Ishikawa (cell line): ENCODE measurements at regions not wholly inside any gene's neighbourhood (a gene's known extent, or its start where the extent isn't known, plus 50 kb on each side); places are given as distances from the start of the nearest gene placed in this dataset.

Experiments used
- CEBPB ChIP-seq: IDR thresholded peaks from 2 replicates; pipeline ENCODE4 v1.6.1; 2012
- CREB1 ChIP-seq: IDR thresholded peaks from 2 replicates; pipeline ENCODE4 v1.6.1; 2012; ENCODE audit warnings: low read depth
- EGR1 ChIP-seq: IDR thresholded peaks from 2 replicates; pipeline ENCODE4 v1.6.1; 2012
- EP300 ChIP-seq: IDR thresholded peaks from 2 replicates; pipeline ENCODE4 v1.6.1; 2012; ENCODE audit warnings: borderline replicate concordance
- FOXM1 ChIP-seq: IDR thresholded peaks from 2 replicates; pipeline ENCODE4 v1.6.1; 2012; ENCODE audit warnings: low read depth, borderline replicate concordance
- RAD21 ChIP-seq: IDR thresholded peaks from 2 replicates; pipeline ENCODE4 v1.6.1; 2012; ENCODE audit warnings: low read depth
- TCF12 ChIP-seq: IDR thresholded peaks from 2 replicates; pipeline ENCODE4 v1.6.1; 2012; ENCODE audit warnings: low read depth
- TEAD4 ChIP-seq: IDR thresholded peaks from 2 replicates; pipeline ENCODE4 v1.6.1; 2012
- ZBTB7A ChIP-seq: IDR thresholded peaks from 2 replicates; pipeline ENCODE4 v1.6.1; 2012; ENCODE audit warnings: low read depth
- TF ChIP-seq, protein P1 (sequence below): IDR thresholded peaks from 2 replicates; pipeline ENCODE4 v1.6.1; 2012; ENCODE audit warnings: low read depth, mild to moderate bottlenecking

- TF ChIP-seq EGR1 (no peak), CEBPB (no peak), EP300 (no peak), TEAD4 (no peak), FOXM1 (no peak), TCF12 (no peak), RAD21 (no peak), ZBTB7A (no peak), CREB1 (no peak)
- TF ChIP-seq, protein P1, sequence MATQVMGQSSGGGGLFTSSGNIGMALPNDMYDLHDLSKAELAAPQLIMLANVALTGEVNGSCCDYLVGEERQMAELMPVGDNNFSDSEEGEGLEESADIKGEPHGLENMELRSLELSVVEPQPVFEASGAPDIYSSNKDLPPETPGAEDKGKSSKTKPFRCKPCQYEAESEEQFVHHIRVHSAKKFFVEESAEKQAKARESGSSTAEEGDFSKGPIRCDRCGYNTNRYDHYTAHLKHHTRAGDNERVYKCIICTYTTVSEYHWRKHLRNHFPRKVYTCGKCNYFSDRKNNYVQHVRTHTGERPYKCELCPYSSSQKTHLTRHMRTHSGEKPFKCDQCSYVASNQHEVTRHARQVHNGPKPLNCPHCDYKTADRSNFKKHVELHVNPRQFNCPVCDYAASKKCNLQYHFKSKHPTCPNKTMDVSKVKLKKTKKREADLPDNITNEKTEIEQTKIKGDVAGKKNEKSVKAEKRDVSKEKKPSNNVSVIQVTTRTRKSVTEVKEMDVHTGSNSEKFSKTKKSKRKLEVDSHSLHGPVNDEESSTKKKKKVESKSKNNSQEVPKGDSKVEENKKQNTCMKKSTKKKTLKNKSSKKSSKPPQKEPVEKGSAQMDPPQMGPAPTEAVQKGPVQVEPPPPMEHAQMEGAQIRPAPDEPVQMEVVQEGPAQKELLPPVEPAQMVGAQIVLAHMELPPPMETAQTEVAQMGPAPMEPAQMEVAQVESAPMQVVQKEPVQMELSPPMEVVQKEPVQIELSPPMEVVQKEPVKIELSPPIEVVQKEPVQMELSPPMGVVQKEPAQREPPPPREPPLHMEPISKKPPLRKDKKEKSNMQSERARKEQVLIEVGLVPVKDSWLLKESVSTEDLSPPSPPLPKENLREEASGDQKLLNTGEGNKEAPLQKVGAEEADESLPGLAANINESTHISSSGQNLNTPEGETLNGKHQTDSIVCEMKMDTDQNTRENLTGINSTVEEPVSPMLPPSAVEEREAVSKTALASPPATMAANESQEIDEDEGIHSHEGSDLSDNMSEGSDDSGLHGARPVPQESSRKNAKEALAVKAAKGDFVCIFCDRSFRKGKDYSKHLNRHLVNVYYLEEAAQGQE: no peak
These were observed 169.9 kb downstream of the KTN1 start for GRCh38 chr14:55749946-55750345.
